Endothelial cell (in vitro differentiated cells): ENCODE measurements at regions not wholly inside any gene's neighbourhood (a gene's known extent, or its start where the extent isn't known, plus 50 kb on each side); places are given as distances from the start of the nearest gene placed in this dataset.
"Not testable (repeated sequence)": the region's sequence is repeated elsewhere in the genome, so short reads cannot be mapped to it uniquely, and the experiment has no call there.

Experiments used
- DNase-seq: peaks from one replicate; pipeline ENCODE4 v3.0.0; 2021; ENCODE audit warnings: low spot score
- H3K27ac Mint-ChIP-seq: one replicate; pipeline ENCODE4 v1.8.0; 2021; ENCODE audit warnings: mixed read lengths, inconsistent platforms; ENCODE audit not compliant: unreplicated experiment
- H3K27me3 Mint-ChIP-seq: one replicate; pipeline ENCODE4 v1.8.0; 2021; ENCODE audit warnings: mild to moderate bottlenecking, moderate library complexity, mixed read lengths, inconsistent platforms; ENCODE audit not compliant: unreplicated experiment
- H3K36me3 Mint-ChIP-seq: one replicate; pipeline ENCODE4 v1.8.0; 2021; ENCODE audit warnings: mild to moderate bottlenecking, low read depth, mixed read lengths, inconsistent platforms; ENCODE audit not compliant: unreplicated experiment
- H3K4me1 Mint-ChIP-seq: one replicate; pipeline ENCODE4 v1.8.0; 2021; ENCODE audit warnings: mild to moderate bottlenecking, mixed read lengths, inconsistent platforms; ENCODE audit not compliant: unreplicated experiment
- H3K4me3 Mint-ChIP-seq: one replicate; pipeline ENCODE4 v1.8.0; 2021; ENCODE audit warnings: mild to moderate bottlenecking, mixed read lengths, inconsistent platforms; ENCODE audit not compliant: unreplicated experiment
- H3K9me3 Mint-ChIP-seq: one replicate; pipeline ENCODE4 v1.8.0; 2021; ENCODE audit warnings: mixed read lengths, inconsistent platforms; ENCODE audit not compliant: unreplicated experiment
- CTCF ChIP-seq: fragments of 200-600 bp; sonication (generic); IDR thresholded peaks from one replicate; pipeline ENCODE4 v1.5.0; 2021; ENCODE audit warnings: antibody characterized with exemption; ENCODE audit not compliant: unreplicated experiment

DNA sequence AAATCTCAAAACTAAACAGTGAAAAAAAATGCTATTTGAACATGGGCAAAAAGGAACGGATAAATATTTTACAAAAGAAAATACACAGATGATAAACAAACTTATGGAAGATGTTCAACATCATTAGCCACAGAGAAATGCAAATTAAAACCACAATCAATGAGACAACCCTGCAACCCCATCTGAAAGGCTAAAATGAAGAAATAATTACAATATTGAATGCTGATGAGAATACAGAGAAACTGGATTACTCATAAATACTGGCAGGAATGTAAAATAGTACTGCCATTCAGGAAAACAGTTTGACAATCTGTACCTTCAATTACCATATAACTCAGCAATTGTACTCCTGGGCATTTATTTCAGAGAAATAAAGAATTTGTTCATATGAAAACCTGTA is 193.1 kb upstream of the UBE2E3 start:
- Mint-ChIP-seq H3K4me1 (peaks cover 12% of the 10 kb centered on the region), H3K27me3 (peaks cover 1% of the 10 kb centered on the region), H3K4me3 (no peak overlapping the region), H3K27ac (no peak overlapping the region), H3K36me3 (no peaks in the 10 kb centered on the region), H3K9me3 (no peaks in the 10 kb centered on the region)
- no peak for TF ChIP-seq CTCF
- DNase-seq = no peak

GRCh38 chr2:180781276-180781675 is 199.1 kb upstream of the UBE2E3 start:
- Mint-ChIP-seq H3K9me3 (no peaks in the 10 kb centered on the region), H3K27me3 (peaks cover 1% of the 10 kb centered on the region), H3K36me3 (no peaks in the 10 kb centered on the region), H3K4me1 (peaks cover 7% of the 10 kb centered on the region), H3K4me3 (no peak overlapping the region), H3K27ac (no peak overlapping the region)
- no peak for DNase-seq
- TF ChIP-seq CTCF = no peak

GRCh38 chr2:180778291-180778690 is 202.1 kb upstream of the UBE2E3 start:
- Mint-ChIP-seq H3K27ac (no peak overlapping the region), H3K4me3 (no peak overlapping the region), H3K27me3 (no peaks in the 10 kb centered on the region), H3K36me3 (no peaks in the 10 kb centered on the region), H3K9me3 (no peaks in the 10 kb centered on the region), H3K4me1 (no peaks in the 10 kb centered on the region)
- no peak for DNase-seq
- no peak for TF ChIP-seq CTCF

DNA sequence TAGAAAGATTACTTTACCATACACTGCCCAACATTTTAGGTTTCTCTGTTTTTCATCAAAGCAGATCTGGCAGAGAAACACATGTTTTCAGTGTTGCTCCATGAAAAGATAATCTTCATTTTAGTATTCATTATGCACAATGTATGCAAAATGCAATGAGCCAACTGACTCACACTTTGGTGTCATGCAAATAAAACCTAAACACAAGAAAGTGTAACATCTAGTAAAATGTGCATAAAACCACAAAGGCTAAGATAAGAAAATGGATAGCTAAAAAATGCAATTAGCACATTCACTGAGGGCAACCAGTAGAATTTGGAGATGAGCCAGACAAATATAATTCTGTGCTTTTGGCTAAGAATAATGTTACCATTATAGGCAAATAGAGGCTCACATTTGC is 203.5 kb upstream of the UBE2E3 start:
- Mint-ChIP-seq H3K36me3 (no peaks in the 10 kb centered on the region), H3K27me3 (no peaks in the 10 kb centered on the region), H3K27ac (no peak overlapping the region), H3K4me3 (no peak overlapping the region), H3K4me1 (no peaks in the 10 kb centered on the region), H3K9me3 (no peaks in the 10 kb centered on the region)
- no peak for DNase-seq
- no peak for TF ChIP-seq CTCF

DNA sequence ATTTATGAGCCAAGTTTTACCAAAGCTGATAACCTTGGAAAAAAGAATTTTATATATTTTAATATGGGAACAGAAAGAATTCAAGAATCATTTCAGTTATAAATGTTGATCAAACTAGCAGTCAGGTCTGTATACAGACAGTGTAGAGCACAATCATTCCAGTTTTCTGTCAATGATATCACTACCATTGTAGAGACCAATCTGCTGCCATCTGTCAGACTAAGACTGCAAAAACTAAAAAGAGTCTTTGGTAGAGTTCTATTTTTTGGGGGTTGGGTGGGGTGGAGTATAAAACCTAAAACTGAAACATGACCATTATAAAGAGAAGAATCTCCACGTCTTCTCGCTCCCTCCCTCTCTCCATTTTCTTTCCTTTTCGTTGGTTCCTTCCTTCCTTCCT is 204.7 kb upstream of the UBE2E3 start:
- no peaks in the 10 kb centered on the region for H3K27me3 Mint-ChIP-seq
- DNase-seq = no peak
- H3K4me1 Mint-ChIP-seq = no peaks in the 10 kb centered on the region
- no peak overlapping the region for H3K4me3 Mint-ChIP-seq
- TF ChIP-seq CTCF = no peak
- H3K9me3 Mint-ChIP-seq = no peaks in the 10 kb centered on the region
- H3K27ac Mint-ChIP-seq = no peak overlapping the region
- no peaks in the 10 kb centered on the region for H3K36me3 Mint-ChIP-seq

GRCh38 chr2:180765316-180765715 is 215.1 kb upstream of the UBE2E3 start:
- not testable (repeated sequence) for H3K9me3 Mint-ChIP-seq, H3K4me3 Mint-ChIP-seq, H3K27ac Mint-ChIP-seq, H3K27me3 Mint-ChIP-seq, DNase-seq, H3K36me3 Mint-ChIP-seq
- peaks cover 19% of the 10 kb centered on the region for H3K4me1 Mint-ChIP-seq
